ENCODE measurements at regions not wholly inside any gene's neighbourhood (a gene's known extent, or its start where the extent isn't known, plus 50 kb on each side); places are given as distances from the start of the nearest gene placed in this dataset.

DNA sequence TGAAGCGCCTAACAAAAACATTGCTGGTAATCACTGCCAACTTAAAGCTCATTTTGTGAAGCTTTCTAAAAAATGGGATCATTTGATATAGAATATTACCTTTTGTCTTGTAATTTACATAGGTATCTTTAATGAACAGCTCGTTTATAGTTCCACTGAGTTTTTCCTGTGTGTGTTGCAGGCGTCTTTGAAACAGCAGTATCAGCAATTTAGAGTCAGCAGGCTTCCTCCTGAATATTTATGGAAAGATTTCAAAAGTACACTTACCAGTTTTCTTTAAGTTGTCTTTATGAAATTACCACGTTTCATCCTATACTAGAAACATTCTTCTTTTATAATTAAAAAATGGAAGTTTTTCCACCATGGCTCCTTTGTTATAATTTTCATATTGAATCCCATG, 140.3 kb upstream of the GRIN3A start:
- Histone ChIP-seq H4K8ac (ENCODE audit: extremely low read depth, insufficient read depth, low read length) (no peak overlapping the region), H3K4me1 (replicated peaks in 1 of 4; ENCODE audit: control insufficient read depth in 3 of 4, insufficient read depth in 4 of 4, low read length in 3 of 4) (peaks cover 0 to 5% (median 1%) of the 10 kb centered on the region in 4 experiments; a peak in 2 of 7 replicates), H3K23me2 (ENCODE audit: low read depth, low read length) (no peaks in the 10 kb centered on the region), H4K20me1 (replicated peaks in 1 of 2; ENCODE audit: control insufficient read depth in 1 of 2, insufficient read depth in 2 of 2, low read length in 2 of 2) (no peaks in the 10 kb centered on the region), H2AK5ac (ENCODE audit: low read depth, low read length) (no peak overlapping the region), H3K79me1 (ENCODE audit: low read depth, low read length) (no peaks in the 10 kb centered on the region), H3K79me2 (ENCODE audit: control insufficient read depth in 1 of 2, insufficient read depth in 2 of 2, low read length in 2 of 2) (no peaks in the 10 kb centered on the region), H2BK20ac (ENCODE audit: low read length) (no peak overlapping the region), H4K91ac (replicated peaks; ENCODE audit: insufficient read length, low read length) (no peak overlapping the region), H3K56ac (replicated peaks; ENCODE audit: insufficient read length, low read depth, low read length) (no peak overlapping the region), H2BK120ac (replicated peaks; ENCODE audit: low read depth, low read length) (no peak overlapping the region), H3K4me3 (ENCODE audit: extremely low read depth in 1 of 4, insufficient read depth in 2 of 4, low read depth in 3 of 4, low read length in 4 of 4) (no peak overlapping the region), H2AFZ (ENCODE audit: low read length) (no peak overlapping the region), H3K23ac (ENCODE audit: insufficient read length) (no peak overlapping the region), H4K5ac (ENCODE audit: insufficient read length, low read depth, low read length) (no peak overlapping the region), H3K27me3 (replicated peaks in 1 of 4; ENCODE audit: control insufficient read depth in 3 of 4, extremely low read depth in 1 of 4, insufficient read depth in 3 of 4, low read length in 3 of 4) (no peaks in the 10 kb centered on the region), H3K9me3 (ENCODE audit: insufficient read depth in 2 of 2, low read depth in 1 of 2, low read length in 1 of 2) (no peaks in the 10 kb centered on the region), H3K4ac (replicated peaks; ENCODE audit: insufficient read length, low read depth, low read length) (no peak overlapping the region), H2BK12ac (ENCODE audit: low read depth, low read length) (no peak overlapping the region), H3K18ac (ENCODE audit: extremely low read depth, low read length) (no peak overlapping the region), H3K4me2 (ENCODE audit: insufficient read depth in 1 of 2, low read depth in 2 of 2, low read length in 2 of 2) (no peak overlapping the region), H3K9ac (replicated peaks in 1 of 4; ENCODE audit: extremely low read depth in 1 of 4, low read depth in 3 of 4, low read length in 3 of 4) (no peak overlapping the region), H3K36me3 (ENCODE audit: control insufficient read depth in 2 of 4, insufficient read depth in 4 of 4, low read length in 3 of 4) (no peaks in the 10 kb centered on the region), H3K14ac (ENCODE audit: insufficient read length) (no peak overlapping the region), H3K27ac (ENCODE audit: low read depth, low read length) (no peak overlapping the region), H2BK5ac (ENCODE audit: low read depth, low read length) (no peak overlapping the region), H2BK15ac (ENCODE audit: low read length) (no peak overlapping the region)
- FAIRE-seq (no peak), DNase-seq (ENCODE audit: low read depth in 1 of 2, low spot score in 2 of 2) (no peak)
- CTCF ChIA-PET (ENCODE audit: partially characterized antibody) = no interaction called here
- POLR2A ChIA-PET (ENCODE audit: partially characterized antibody) = no interaction called here
- WGBS, 2 experiments (ENCODE audit: extremely low coverage in 1 of 2, insufficient coverage in 1 of 2, insufficient read length in 1 of 2, insufficient replicate concordance in 2 of 2, low coverage in 1 of 2, low lambda C conversion rate in 2 of 2, missing lambda C conversion rate in 1 of 2) = 91% methylated on average over 4 of the region's 4 CpGs; no CpG with 5 or more reads in 1 of the 2 experiments
- TF ChIP-seq, protein P1, sequence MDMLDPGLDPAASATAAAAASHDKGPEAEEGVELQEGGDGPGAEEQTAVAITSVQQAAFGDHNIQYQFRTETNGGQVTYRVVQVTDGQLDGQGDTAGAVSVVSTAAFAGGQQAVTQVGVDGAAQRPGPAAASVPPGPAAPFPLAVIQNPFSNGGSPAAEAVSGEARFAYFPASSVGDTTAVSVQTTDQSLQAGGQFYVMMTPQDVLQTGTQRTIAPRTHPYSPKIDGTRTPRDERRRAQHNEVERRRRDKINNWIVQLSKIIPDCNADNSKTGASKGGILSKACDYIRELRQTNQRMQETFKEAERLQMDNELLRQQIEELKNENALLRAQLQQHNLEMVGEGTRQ (IDR thresholded peaks at IDR 0.05; ENCODE audit: low read length) = no peak
- TF ChIP-seq GABPA (IDR thresholded peaks at IDR 0.05; ENCODE audit: borderline replicate concordance, insufficient read depth, low read length) = no peak
- no peak for TF ChIP-seq RNF2 (IDR thresholded peaks at IDR 0.05; ENCODE audit: borderline replicate concordance, low read depth, low read length, missing control alignments, poor library complexity, severe bottlenecking)
- TF ChIP-seq FOSL1 (IDR thresholded peaks at IDR 0.05; ENCODE audit: insufficient read depth, low read depth, low read length) = no peak

Data from H1 (cell line).